PFSK-1 (cell line): ENCODE measurements at regions not wholly inside any gene's neighbourhood (a gene's known extent, or its start where the extent isn't known, plus 50 kb on each side); places are given as distances from the start of the nearest gene placed in this dataset.

Source experiments
- POLR2AphosphoS5 ChIP-seq: IDR thresholded peaks from 2 replicates; pipeline ENCODE4 v1.6.1; 2012; ENCODE audit warnings: low read depth, mild to moderate bottlenecking, control low read depth, low read length, moderate library complexity
- SIN3A ChIP-seq: IDR thresholded peaks from 2 replicates; pipeline ENCODE4 v1.6.1; 2012; ENCODE audit warnings: mild to moderate bottlenecking, low read length, moderate library complexity, borderline replicate concordance; ENCODE audit not compliant: insufficient read depth
- TF ChIP-seq, protein P1 (sequence below), 2 experiments: IDR thresholded peaks; 2 replicates each; pipeline versions ENCODE4 v1.6.1 to v1.8.0; 2011 to 2012; ENCODE audit warnings: low read depth in 2 of 2, low read length in 2 of 2, control low read depth in 1 of 2, inconsistent platforms in 1 of 2, mild to moderate bottlenecking in 1 of 2, moderate library complexity in 1 of 2; ENCODE audit not compliant: insufficient read depth in 1 of 2

DNA sequence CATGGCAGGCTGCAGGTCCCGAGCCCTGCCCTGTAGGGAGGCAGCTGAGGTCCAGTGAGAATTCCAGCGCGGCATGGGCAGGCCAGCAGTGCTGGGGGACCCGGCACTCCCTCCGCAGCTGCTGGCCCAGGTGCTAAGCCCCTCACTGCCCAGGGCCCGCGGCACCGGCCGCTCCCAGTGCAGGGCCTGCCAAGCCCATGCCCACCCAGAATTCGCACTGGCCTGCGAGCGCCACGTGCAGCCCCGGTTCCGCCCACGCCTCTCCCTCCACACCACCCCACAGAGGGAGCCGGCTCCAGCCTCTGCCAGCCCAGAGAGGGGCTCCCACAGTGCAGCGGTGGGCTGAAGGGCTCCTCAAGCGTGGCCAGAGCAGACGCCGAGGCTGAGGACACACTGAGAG, 158.5 kb upstream of the ACVR2A start:
- TF ChIP-seq POLR2AphosphoS5 (no peak), SIN3A (no peak)
- TF ChIP-seq, protein P1, sequence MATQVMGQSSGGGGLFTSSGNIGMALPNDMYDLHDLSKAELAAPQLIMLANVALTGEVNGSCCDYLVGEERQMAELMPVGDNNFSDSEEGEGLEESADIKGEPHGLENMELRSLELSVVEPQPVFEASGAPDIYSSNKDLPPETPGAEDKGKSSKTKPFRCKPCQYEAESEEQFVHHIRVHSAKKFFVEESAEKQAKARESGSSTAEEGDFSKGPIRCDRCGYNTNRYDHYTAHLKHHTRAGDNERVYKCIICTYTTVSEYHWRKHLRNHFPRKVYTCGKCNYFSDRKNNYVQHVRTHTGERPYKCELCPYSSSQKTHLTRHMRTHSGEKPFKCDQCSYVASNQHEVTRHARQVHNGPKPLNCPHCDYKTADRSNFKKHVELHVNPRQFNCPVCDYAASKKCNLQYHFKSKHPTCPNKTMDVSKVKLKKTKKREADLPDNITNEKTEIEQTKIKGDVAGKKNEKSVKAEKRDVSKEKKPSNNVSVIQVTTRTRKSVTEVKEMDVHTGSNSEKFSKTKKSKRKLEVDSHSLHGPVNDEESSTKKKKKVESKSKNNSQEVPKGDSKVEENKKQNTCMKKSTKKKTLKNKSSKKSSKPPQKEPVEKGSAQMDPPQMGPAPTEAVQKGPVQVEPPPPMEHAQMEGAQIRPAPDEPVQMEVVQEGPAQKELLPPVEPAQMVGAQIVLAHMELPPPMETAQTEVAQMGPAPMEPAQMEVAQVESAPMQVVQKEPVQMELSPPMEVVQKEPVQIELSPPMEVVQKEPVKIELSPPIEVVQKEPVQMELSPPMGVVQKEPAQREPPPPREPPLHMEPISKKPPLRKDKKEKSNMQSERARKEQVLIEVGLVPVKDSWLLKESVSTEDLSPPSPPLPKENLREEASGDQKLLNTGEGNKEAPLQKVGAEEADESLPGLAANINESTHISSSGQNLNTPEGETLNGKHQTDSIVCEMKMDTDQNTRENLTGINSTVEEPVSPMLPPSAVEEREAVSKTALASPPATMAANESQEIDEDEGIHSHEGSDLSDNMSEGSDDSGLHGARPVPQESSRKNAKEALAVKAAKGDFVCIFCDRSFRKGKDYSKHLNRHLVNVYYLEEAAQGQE (IDR thresholded peaks at IDR 0.05; ENCODE audit: insufficient read depth in 1 of 2, low read depth in 2 of 2, low read length in 2 of 2): no peak
